ENCODE measurements at regions not wholly inside any gene's neighbourhood (a gene's known extent, or its start where the extent isn't known, plus 50 kb on each side); places are given as distances from the start of the nearest gene placed in this dataset.

DNA sequence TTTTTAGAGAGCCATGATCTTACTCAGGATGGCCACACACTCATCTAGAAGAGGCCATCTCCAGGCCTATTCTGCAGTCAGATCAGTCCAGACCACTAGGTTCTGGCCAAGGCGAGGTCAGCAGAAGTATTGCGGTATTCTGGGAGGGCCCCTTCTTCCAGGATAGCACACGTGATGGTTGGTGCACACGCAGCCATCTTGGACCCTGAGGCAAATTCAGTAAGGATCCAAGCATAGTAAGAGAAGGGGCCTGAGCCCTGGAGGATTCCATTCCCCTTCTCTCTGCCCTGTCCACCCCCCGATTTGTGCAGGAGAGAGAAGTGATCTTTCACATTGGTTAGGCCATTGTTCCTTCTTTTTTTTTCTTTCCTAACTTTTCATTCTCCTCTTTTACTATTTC lies 957.9 kb downstream of the BRD1 start:
- ChIA-PET POLR2A (no interaction called here), CTCF (no interaction called here)
- Mint-ChIP-seq H3K4me3 (no peak overlapping the region), H3K4me1 (no peaks in the 10 kb centered on the region), H3K27me3 (no peaks in the 10 kb centered on the region), H3K27ac (no peak overlapping the region), H3K9me3 (ENCODE audit: insufficient read depth) (peaks cover 5% of the 10 kb centered on the region)
- Histone ChIP-seq H3K27ac (ENCODE audit: low read length in 2 of 2) (no peak overlapping the region), H3K4me3 (ENCODE audit: control extremely low read depth in 1 of 5, extremely low read depth in 1 of 5, insufficient read depth in 1 of 5, low read depth in 2 of 5, low read length in 4 of 5) (no peak overlapping the region), H3K27me3 (replicated peaks in 1 of 4; ENCODE audit: control extremely low read depth in 1 of 4, control insufficient read depth in 3 of 4, insufficient read depth in 4 of 4, low read length in 3 of 4) (no peaks in the 10 kb centered on the region), H3K4me1 (ENCODE audit: control insufficient read depth in 2 of 2, insufficient read depth in 2 of 2, low read length in 2 of 2) (no peaks in the 10 kb centered on the region), H3K79me2 (ENCODE audit: control insufficient read depth, insufficient read depth, low read length) (no peaks in the 10 kb centered on the region), H3K36me3 (replicated peaks in 1 of 2; ENCODE audit: control extremely low read depth in 1 of 2, control insufficient read depth in 1 of 2, extremely low read depth in 1 of 2, insufficient read depth in 2 of 2, low read length in 1 of 2) (no peaks in the 10 kb centered on the region), H2AFZ (ENCODE audit: insufficient read depth, low read depth, low read length, poor library complexity, severe bottlenecking) (no peak overlapping the region), H3K9ac (ENCODE audit: low read length) (no peak overlapping the region), H3K4me2 (replicated peaks; ENCODE audit: low read depth, low read length, poor library complexity, severe bottlenecking) (no peak overlapping the region), H3K9me3 (ENCODE audit: control extremely low read depth in 1 of 3, control insufficient read depth in 2 of 3, insufficient read depth in 1 of 3, low read length in 2 of 3) (peaks cover 0 to 36% (median 0%) of the 10 kb centered on the region in 3 donors), H4K20me1 (ENCODE audit: control insufficient read depth, insufficient read depth, low read length, poor library complexity, severe bottlenecking) (no peaks in the 10 kb centered on the region)
- WGBS (ENCODE audit: insufficient coverage): 94% methylated on average over 4 of the region's 5 CpGs
- TF ChIP-seq, protein P1, sequence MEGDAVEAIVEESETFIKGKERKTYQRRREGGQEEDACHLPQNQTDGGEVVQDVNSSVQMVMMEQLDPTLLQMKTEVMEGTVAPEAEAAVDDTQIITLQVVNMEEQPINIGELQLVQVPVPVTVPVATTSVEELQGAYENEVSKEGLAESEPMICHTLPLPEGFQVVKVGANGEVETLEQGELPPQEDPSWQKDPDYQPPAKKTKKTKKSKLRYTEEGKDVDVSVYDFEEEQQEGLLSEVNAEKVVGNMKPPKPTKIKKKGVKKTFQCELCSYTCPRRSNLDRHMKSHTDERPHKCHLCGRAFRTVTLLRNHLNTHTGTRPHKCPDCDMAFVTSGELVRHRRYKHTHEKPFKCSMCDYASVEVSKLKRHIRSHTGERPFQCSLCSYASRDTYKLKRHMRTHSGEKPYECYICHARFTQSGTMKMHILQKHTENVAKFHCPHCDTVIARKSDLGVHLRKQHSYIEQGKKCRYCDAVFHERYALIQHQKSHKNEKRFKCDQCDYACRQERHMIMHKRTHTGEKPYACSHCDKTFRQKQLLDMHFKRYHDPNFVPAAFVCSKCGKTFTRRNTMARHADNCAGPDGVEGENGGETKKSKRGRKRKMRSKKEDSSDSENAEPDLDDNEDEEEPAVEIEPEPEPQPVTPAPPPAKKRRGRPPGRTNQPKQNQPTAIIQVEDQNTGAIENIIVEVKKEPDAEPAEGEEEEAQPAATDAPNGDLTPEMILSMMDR (IDR thresholded peaks at IDR 0.05): no peak
- TF ChIP-seq EZH2 (IDR thresholded peaks at IDR 0.05; ENCODE audit: borderline replicate concordance, insufficient read depth, low read depth, low read length, poor library complexity, severe bottlenecking): no peak
- no peak for DNase-seq
- intact Hi-C loops (cut with micrococcal nuclease): no loop called here
- no peak for ATAC-seq (ENCODE audit: low read depth)

DNA sequence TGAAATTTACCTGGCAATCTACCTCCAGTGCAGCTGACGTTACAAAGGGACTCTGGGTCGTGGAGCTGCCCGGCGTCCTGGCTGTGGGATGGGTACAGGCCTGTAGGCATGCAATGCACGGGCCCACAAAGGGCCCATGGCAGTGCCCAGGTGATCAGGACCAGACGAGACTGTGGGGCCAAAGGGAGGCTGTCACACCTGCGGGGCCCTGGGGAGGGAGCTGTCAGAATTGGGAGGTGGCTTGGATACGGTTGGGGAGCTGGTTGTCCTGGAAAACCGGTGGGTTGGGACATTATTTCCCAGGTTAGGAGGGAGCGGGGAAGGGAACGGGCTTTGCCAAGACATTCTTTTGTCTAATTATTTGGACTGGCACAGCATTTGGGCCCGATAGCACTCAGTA lies 958.5 kb downstream of the BRD1 start:
- TF ChIP-seq, protein P1 (IDR thresholded peaks at IDR 0.05): no peak
- no peak for TF ChIP-seq EZH2 (IDR thresholded peaks at IDR 0.05; ENCODE audit: borderline replicate concordance, insufficient read depth, low read depth, low read length, poor library complexity, severe bottlenecking)
- H3K4me3 Mint-ChIP-seq: no peak overlapping the region

More for the DNA sequence above, 958.5 kb downstream of the BRD1 start:
- ChIA-PET POLR2A (no interaction called here), CTCF (no interaction called here)
- Mint-ChIP-seq H3K27me3 (no peaks in the 10 kb centered on the region), H3K4me1 (no peaks in the 10 kb centered on the region), H3K27ac (no peak overlapping the region), H3K9me3 (ENCODE audit: insufficient read depth) (peaks cover 5% of the 10 kb centered on the region)
- no peak overlapping the region for H3K27ac ChIP-seq (ENCODE audit: low read length in 2 of 2)
- H3K79me2 ChIP-seq (ENCODE audit: control insufficient read depth, insufficient read depth, low read length): no peaks in the 10 kb centered on the region
- no peaks in the 10 kb centered on the region for H3K27me3 ChIP-seq (replicated peaks in 1 of 4; ENCODE audit: control extremely low read depth in 1 of 4, control insufficient read depth in 3 of 4, insufficient read depth in 4 of 4, low read length in 3 of 4)
- no peak for ATAC-seq (ENCODE audit: low read depth)
- whole genome bisulfite sequencing (ENCODE audit: insufficient coverage): 89% methylated on average over 12 of the region's 12 CpGs
- intact Hi-C loops (cut with micrococcal nuclease): no loop called here
- no peak for DNase-seq
- H3K9me3 ChIP-seq (ENCODE audit: control extremely low read depth in 1 of 3, control insufficient read depth in 2 of 3, insufficient read depth in 1 of 3, low read length in 2 of 3): peaks cover 0 to 37% (median 0%) of the 10 kb centered on the region in 3 donors
- no peaks in the 10 kb centered on the region for H3K4me1 ChIP-seq (ENCODE audit: control insufficient read depth in 2 of 2, insufficient read depth in 2 of 2, low read length in 2 of 2)
- no peaks in the 10 kb centered on the region for H4K20me1 ChIP-seq (ENCODE audit: control insufficient read depth, insufficient read depth, low read length, poor library complexity, severe bottlenecking)
- H3K9ac ChIP-seq (ENCODE audit: low read length): no peak overlapping the region
- H3K4me2 ChIP-seq (replicated peaks; ENCODE audit: low read depth, low read length, poor library complexity, severe bottlenecking): no peak overlapping the region
- H3K36me3 ChIP-seq (replicated peaks in 1 of 2; ENCODE audit: control extremely low read depth in 1 of 2, control insufficient read depth in 1 of 2, extremely low read depth in 1 of 2, insufficient read depth in 2 of 2, low read length in 1 of 2): no peaks in the 10 kb centered on the region
- H2AFZ ChIP-seq (ENCODE audit: insufficient read depth, low read depth, low read length, poor library complexity, severe bottlenecking): no peak overlapping the region
- no peak overlapping the region for H3K4me3 ChIP-seq (ENCODE audit: control extremely low read depth in 1 of 5, extremely low read depth in 1 of 5, insufficient read depth in 1 of 5, low read depth in 2 of 5, low read length in 4 of 5)
